ENCODE measurements at regions not wholly inside any gene's neighbourhood (a gene's known extent, or its start where the extent isn't known, plus 50 kb on each side); places are given as distances from the start of the nearest gene placed in this dataset.

GRCh38 chr6:40728643-40729042 lies 141.5 kb upstream of the LRFN2 start:
- intact Hi-C loops (cut with micrococcal nuclease) (no loop called here), dilution Hi-C loops (cut with MboI; ENCODE audit: extremely low pct_ligation_motif_present, low sequenced_read_pairs) (no loop called here)
- Histone ChIP-seq H3K4me3 (replicated peaks in 1 of 3; ENCODE audit: insufficient read depth in 1 of 3, low read depth in 1 of 3, low read length in 3 of 3) (no peak overlapping the region), H4K20me1 (replicated peaks; ENCODE audit: control insufficient read depth, extremely low read depth, insufficient read depth, low read length) (no peaks in the 10 kb centered on the region), H3K9me1 (replicated peaks; ENCODE audit: control insufficient read depth, extremely low read depth, insufficient read depth, low read length) (no peaks in the 10 kb centered on the region), H3K4me1 (ENCODE audit: control insufficient read depth, extremely low read depth, insufficient read depth, low read length) (peaks cover 11% of the 10 kb centered on the region), H3K4me2 (ENCODE audit: insufficient read depth, low read length) (no peak overlapping the region), H3K36me3 (ENCODE audit: control insufficient read depth in 2 of 2, extremely low read depth in 1 of 2, insufficient read depth in 2 of 2, low read length in 2 of 2) (no peaks in the 10 kb centered on the region), H3K9ac (replicated peaks; ENCODE audit: extremely low read depth, insufficient read depth, low read length) (no peak overlapping the region), H3K27ac (ENCODE audit: insufficient read depth, low read depth, low read length) (no peak overlapping the region), H3K79me2 (ENCODE audit: control insufficient read depth, insufficient read depth, low read length) (no peaks in the 10 kb centered on the region), H3K9me3 (replicated peaks; ENCODE audit: control insufficient read depth, insufficient read depth, low read length) (no peaks in the 10 kb centered on the region), H2AFZ (ENCODE audit: low read depth, low read length) (no peak overlapping the region), H3K27me3 (ENCODE audit: control insufficient read depth in 2 of 2, insufficient read depth in 2 of 2, low read length in 2 of 2) (no peaks in the 10 kb centered on the region)
- CTCF ChIA-PET, result interaction anchor here (1.5 kb wide), 1 partner anchor 10 kb away, joined by 3 read pairs; no protein-coding TSS in a partner anchor
- TF ChIP-seq MYC (IDR thresholded peaks at IDR 0.05; ENCODE audit: low read depth, low read length), result no peak
- TF ChIP-seq MAX (IDR thresholded peaks at IDR 0.05; ENCODE audit: insufficient read depth, insufficient read length), result no peak
- TF ChIP-seq FOS (IDR thresholded peaks at IDR 0.05; ENCODE audit: borderline replicate concordance, insufficient read depth, low read length), result no peak
- no peak for TF ChIP-seq POLR2A (IDR thresholded peaks at IDR 0.05; ENCODE audit: low read depth, low read length)
- TF ChIP-seq GATA2 (IDR thresholded peaks at IDR 0.05; ENCODE audit: insufficient read depth, insufficient read length, low read depth, low read length), result no peak
- no peak for TF ChIP-seq POLR2AphosphoS5 (IDR thresholded peaks at IDR 0.05; ENCODE audit: insufficient read depth, low read depth, low read length)
- TF ChIP-seq CTCF (IDR thresholded peaks at IDR 0.05; ENCODE audit: extremely low read depth in 1 of 2, insufficient read depth in 1 of 2, low read depth in 1 of 2, low read length in 2 of 2), result no peak
- TF ChIP-seq JUN (IDR thresholded peaks at IDR 0.05; ENCODE audit: borderline replicate concordance, insufficient read depth, insufficient read length, low read depth), result no peak
- no peak for TF ChIP-seq EZH2 (IDR thresholded peaks at IDR 0.05; ENCODE audit: borderline replicate concordance, low read depth, low read length, severe bottlenecking)
- no TSS peak for BruUV-seq (replicated peaks)
- POLR2A ChIA-PET, result no interaction called here
- no peak for DNase-seq (ENCODE audit: low read depth, low spot score)
- FAIRE-seq, result no peak
